HepG2 (cell line): ENCODE measurements at regions not wholly inside any gene's neighbourhood (a gene's known extent, or its start where the extent isn't known, plus 50 kb on each side); places are given as distances from the start of the nearest gene placed in this dataset.
A peak's percentile ranks its signal among the peaks of the same experiment; 100 is the strongest.

Experiments
- ATAC-seq: fragments of 200-7000 bp; cut with Tn5 transposase; 3 replicates; pipeline ENCODE4 v1.9.1; 2020; ENCODE audit warnings: mild to moderate bottlenecking, moderate library complexity
- BruUV-seq: library from RNA; stranded (reverse); fragments of 400-500 nt; replicated peaks from 2 replicates; lab custom pipeline; 2021; lab: Mats Ljungman, UMichigan
- CTCF ChIA-PET: fragments of 300-600 bp; formaldehyde crosslinking; extraction: SDS; loops from one replicate; lab custom pipeline; 2021; ENCODE audit warnings: low total read pairs, inconsistent platforms, low intra/inter-chr PET ratio; lab: Yijun Ruan, JAX
- POLR2A ChIA-PET: fragments of 350-600 bp; sonication (Branson Sonifier 250); formaldehyde crosslinking; loops from one replicate; lab custom pipeline; 2020; ENCODE audit warnings: antibody characterized with exemption, inconsistent platforms; lab: Yijun Ruan, JAX
- DNase-seq: peaks from one replicate; pipeline ENCODE4 v3.0.0-alpha.2; 2015; ENCODE audit warnings: low spot score
- FAIRE-seq: peaks from 3 replicates; lab custom pipeline; 2011; peaks lifted over from hg19 to GRCh38; lab: Jason Lieb, UNC
- H2AFZ ChIP-seq: one replicate; pipeline ENCODE4 v1.6.1; 2011; ENCODE audit warnings: low read length, inconsistent platforms
- H3K27ac ChIP-seq: fragments of 300-600 bp; 3 replicates; pipeline ENCODE4 v1.8.0; 2011; ENCODE audit warnings: mixed run types, mild to moderate bottlenecking, mixed read lengths, low read length, inconsistent platforms; ENCODE audit not compliant: insufficient read depth; ENCODE audit errors: extremely low read length
- H3K27me3 ChIP-seq, 2 experiments: fragments of 200-600 bp in 1 of 2; 2 replicates in 1 of 2; 3 replicates in 1 of 2; pipeline versions ENCODE4 v1.6.0 to v1.8.0; 2011; ENCODE audit warnings: low read length in 2 of 2, mild to moderate bottlenecking in 2 of 2, moderate library complexity in 2 of 2, inconsistent platforms in 1 of 2; ENCODE audit not compliant: insufficient read depth in 2 of 2, control insufficient read depth in 1 of 2
- H3K36me3 ChIP-seq, 2 experiments: fragments of 200-600 bp in 1 of 2; replicated peaks in 1 of 2; 2 replicates in 1 of 2; 3 replicates in 1 of 2; pipeline versions ENCODE4 v1.5.1 to v1.8.0; 2011; ENCODE audit warnings: low read length in 2 of 2, inconsistent platforms in 1 of 2; ENCODE audit not compliant: insufficient read depth in 2 of 2, control insufficient read depth in 1 of 2
- H3K4me1 ChIP-seq: 2 replicates; pipeline ENCODE4 v1.5.1; 2012; ENCODE audit warnings: low read length, inconsistent platforms; ENCODE audit not compliant: insufficient read depth
- H3K4me2 ChIP-seq: 2 replicates; pipeline ENCODE4 v1.6.0; 2011; ENCODE audit warnings: low read depth, low read length, inconsistent platforms
- H3K4me3 ChIP-seq, 3 experiments: fragments of 200-600 bp in 1 of 3; sonication (generic), shearing (Covaris generic) in 1 of 3; replicated peaks in 1 of 3; 2 replicates each; pipeline ENCODE4 v1.5.1; 2011 to 2016; ENCODE audit warnings: low read length in 3 of 3, inconsistent platforms in 2 of 3, low read depth in 2 of 3, mild to moderate bottlenecking in 2 of 3, control low read depth in 1 of 3, mixed read lengths in 1 of 3; ENCODE audit not compliant: insufficient read depth in 1 of 3
- H3K79me2 ChIP-seq: one replicate; pipeline ENCODE4 v1.6.1; 2011; ENCODE audit warnings: low read length, inconsistent platforms; ENCODE audit not compliant: insufficient read depth
- H3K9ac ChIP-seq: 2 replicates; pipeline ENCODE4 v1.6.0; 2011; ENCODE audit warnings: mild to moderate bottlenecking, low read depth, low read length, inconsistent platforms; ENCODE audit not compliant: insufficient read depth
- H3K9me3 ChIP-seq: 2 replicates; pipeline ENCODE4 v1.5.1; 2012; ENCODE audit warnings: mild to moderate bottlenecking, low read length
- H4K20me1 ChIP-seq: 2 replicates; pipeline ENCODE4 v1.6.0; 2011; ENCODE audit warnings: inconsistent platforms, mild to moderate bottlenecking, low read length, moderate library complexity; ENCODE audit not compliant: insufficient read depth
- CHCHD3 ChIP-seq: sonication (generic); formaldehyde crosslinking; IDR thresholded peaks from 2 replicates; pipeline ENCODE4 v1.8.0; 2022; ENCODE audit warnings: mild to moderate bottlenecking, missing genetic modification reagents, moderate library complexity
- MAF1 ChIP-seq: sonication (generic); formaldehyde crosslinking; IDR thresholded peaks from 2 replicates; pipeline ENCODE4 v1.5.0; 2020; ENCODE audit warnings: missing genetic modification reagents, borderline replicate concordance
- MTA1 ChIP-seq: sonication (generic); formaldehyde crosslinking; IDR thresholded peaks from 2 replicates; pipeline ENCODE4 v1.4.0; 2020; ENCODE audit warnings: missing genetic modification reagents, mild to moderate bottlenecking, borderline replicate concordance
- NFYB ChIP-seq: sonication (generic); formaldehyde crosslinking; IDR thresholded peaks from 2 replicates; pipeline ENCODE4 v1.4.0; 2020; ENCODE audit warnings: missing genetic modification reagents
- NONO ChIP-seq, 2 experiments: fragments of 450-650 bp in 1 of 2; sonication (generic) in 1 of 2; formaldehyde crosslinking in 1 of 2; IDR thresholded peaks in 1 of 2; conservative IDR thresholded peaks in 1 of 2; 2 replicates each; pipeline versions ENCODE4 v1.6.1 to v1.8.0; 2017 to 2022; ENCODE audit warnings: mild to moderate bottlenecking in 1 of 2, missing genetic modification reagents in 1 of 2, moderate library complexity in 1 of 2
- RORA ChIP-seq: sonication (generic); formaldehyde crosslinking; IDR thresholded peaks from 2 replicates; pipeline ENCODE4 v1.5.0; 2020; ENCODE audit warnings: mild to moderate bottlenecking, missing genetic modification reagents, moderate library complexity
- ZFX ChIP-seq: sonication (generic); formaldehyde crosslinking; IDR thresholded peaks from 2 replicates; pipeline ENCODE4 v1.4.0; 2020; ENCODE audit warnings: mild to moderate bottlenecking, low read depth, missing genetic modification reagents, moderate library complexity
- ZNF121 ChIP-seq: sonication (generic); formaldehyde crosslinking; IDR thresholded peaks from 2 replicates; pipeline ENCODE4 v1.5.0; 2020; ENCODE audit warnings: mild to moderate bottlenecking, missing genetic modification reagents
- ZNF225 ChIP-seq: sonication (generic); formaldehyde crosslinking; IDR thresholded peaks from 2 replicates; pipeline ENCODE4 v1.4.0; 2020; ENCODE audit warnings: mild to moderate bottlenecking, missing genetic modification reagents
- ZNF558 ChIP-seq: sonication (generic); formaldehyde crosslinking; IDR thresholded peaks from 2 replicates; pipeline ENCODE4 v1.9.0; 2022; ENCODE audit warnings: mild to moderate bottlenecking, missing genetic modification reagents, borderline replicate concordance
- ZNF567 ChIP-seq: sonication (generic); formaldehyde crosslinking; IDR thresholded peaks from 2 replicates; pipeline ENCODE4 v1.8.1; 2023; ENCODE audit warnings: mild to moderate bottlenecking, missing genetic modification reagents, borderline replicate concordance
- ZNF737 ChIP-seq: sonication (generic); formaldehyde crosslinking; IDR thresholded peaks from 2 replicates; pipeline ENCODE4 v1.5.0; 2020; ENCODE audit warnings: missing genetic modification reagents, mild to moderate bottlenecking, borderline replicate concordance
- ZNF891 ChIP-seq: sonication (generic); formaldehyde crosslinking; IDR thresholded peaks from 2 replicates; pipeline ENCODE4 v1.5.0; 2020; ENCODE audit warnings: mild to moderate bottlenecking, missing genetic modification reagents
- WGBS: methylation state at CpG from one replicate; pipeline ENCODE4 v1.1.6; 2017; ENCODE audit warnings: low lambda C conversion rate; 5-methylcytosine and 5-hydroxymethylcytosine counted together
- in situ Hi-C: cut with HindIII; loops from 2 replicates; pipeline ENCODE4 v1.10.0; 2017; ENCODE audit warnings: low pct_unique_long_range_greater_than_20kb; ENCODE audit not compliant: extremely low pct_ligation_motif_present
- intact Hi-C: fragments of 100-400 bp; cut with micrococcal nuclease; formaldehyde crosslinking; loops from one replicate; pipeline ENCODE4 v1.10.0; 2022; ENCODE audit not compliant: unreplicated experiment
- TF ChIP-seq, protein P1 (sequence below): sonication (generic); formaldehyde crosslinking; IDR thresholded peaks from 2 replicates; pipeline ENCODE4 v1.4.0; 2020; ENCODE audit warnings: missing genetic modification reagents
- TF ChIP-seq, protein P2 (sequence below): sonication (generic); formaldehyde crosslinking; IDR thresholded peaks from 2 replicates; pipeline ENCODE4 v1.5.0; 2020; ENCODE audit warnings: missing genetic modification reagents, mild to moderate bottlenecking, borderline replicate concordance

DNA sequence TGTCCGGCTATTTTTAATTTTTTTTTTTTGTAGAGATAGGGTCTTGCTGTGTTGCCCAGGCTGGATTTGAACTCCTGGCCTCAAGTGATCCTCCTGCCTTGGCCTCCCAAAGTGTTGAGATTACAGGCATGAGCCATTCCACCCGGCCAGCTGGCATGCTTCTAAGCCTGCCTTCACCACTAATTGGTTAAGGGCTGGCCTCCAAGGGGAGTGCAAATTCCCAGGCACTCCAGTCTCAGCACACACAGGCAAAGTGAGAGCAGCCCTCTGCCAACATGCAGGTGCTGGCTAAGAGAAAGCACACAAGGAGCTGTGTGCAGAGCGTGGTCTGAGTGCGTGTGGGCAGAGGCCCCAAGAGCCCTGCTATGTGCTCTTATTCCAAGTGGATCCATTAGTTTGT lies 149.8 kb upstream of the HS3ST2 start:
- no peaks in the 10 kb centered on the region for H3K36me3 ChIP-seq
- no peaks in the 10 kb centered on the region for H3K9me3 ChIP-seq
- ChIA-PET CTCF (no interaction called here), POLR2A (no interaction called here)
- in situ Hi-C loops (no loop called here), intact Hi-C loops (no loop called here)
- WGBS = 16% methylated on average over 4 of the region's 4 CpGs
- H3K4me3 ChIP-seq = no peak overlapping the region
- no peaks in the 10 kb centered on the region for H3K79me2 ChIP-seq
- DNase-seq (no peak), FAIRE-seq (no peak), ATAC-seq (no peak)
- H4K20me1 ChIP-seq = no peaks in the 10 kb centered on the region
- H3K9ac ChIP-seq = no peak overlapping the region
- BruUV-seq = no TSS peak
- H2AFZ ChIP-seq = no peak overlapping the region
- no peak overlapping the region for H3K27ac ChIP-seq
- H3K4me1 ChIP-seq = no peaks in the 10 kb centered on the region
- H3K27me3 ChIP-seq = peaks cover 3 to 60% of the 10 kb centered on the region in 2 experiments; a peak in 4 of 5 replicates
- H3K4me2 ChIP-seq = no peak overlapping the region
- TF ChIP-seq, protein P1, sequence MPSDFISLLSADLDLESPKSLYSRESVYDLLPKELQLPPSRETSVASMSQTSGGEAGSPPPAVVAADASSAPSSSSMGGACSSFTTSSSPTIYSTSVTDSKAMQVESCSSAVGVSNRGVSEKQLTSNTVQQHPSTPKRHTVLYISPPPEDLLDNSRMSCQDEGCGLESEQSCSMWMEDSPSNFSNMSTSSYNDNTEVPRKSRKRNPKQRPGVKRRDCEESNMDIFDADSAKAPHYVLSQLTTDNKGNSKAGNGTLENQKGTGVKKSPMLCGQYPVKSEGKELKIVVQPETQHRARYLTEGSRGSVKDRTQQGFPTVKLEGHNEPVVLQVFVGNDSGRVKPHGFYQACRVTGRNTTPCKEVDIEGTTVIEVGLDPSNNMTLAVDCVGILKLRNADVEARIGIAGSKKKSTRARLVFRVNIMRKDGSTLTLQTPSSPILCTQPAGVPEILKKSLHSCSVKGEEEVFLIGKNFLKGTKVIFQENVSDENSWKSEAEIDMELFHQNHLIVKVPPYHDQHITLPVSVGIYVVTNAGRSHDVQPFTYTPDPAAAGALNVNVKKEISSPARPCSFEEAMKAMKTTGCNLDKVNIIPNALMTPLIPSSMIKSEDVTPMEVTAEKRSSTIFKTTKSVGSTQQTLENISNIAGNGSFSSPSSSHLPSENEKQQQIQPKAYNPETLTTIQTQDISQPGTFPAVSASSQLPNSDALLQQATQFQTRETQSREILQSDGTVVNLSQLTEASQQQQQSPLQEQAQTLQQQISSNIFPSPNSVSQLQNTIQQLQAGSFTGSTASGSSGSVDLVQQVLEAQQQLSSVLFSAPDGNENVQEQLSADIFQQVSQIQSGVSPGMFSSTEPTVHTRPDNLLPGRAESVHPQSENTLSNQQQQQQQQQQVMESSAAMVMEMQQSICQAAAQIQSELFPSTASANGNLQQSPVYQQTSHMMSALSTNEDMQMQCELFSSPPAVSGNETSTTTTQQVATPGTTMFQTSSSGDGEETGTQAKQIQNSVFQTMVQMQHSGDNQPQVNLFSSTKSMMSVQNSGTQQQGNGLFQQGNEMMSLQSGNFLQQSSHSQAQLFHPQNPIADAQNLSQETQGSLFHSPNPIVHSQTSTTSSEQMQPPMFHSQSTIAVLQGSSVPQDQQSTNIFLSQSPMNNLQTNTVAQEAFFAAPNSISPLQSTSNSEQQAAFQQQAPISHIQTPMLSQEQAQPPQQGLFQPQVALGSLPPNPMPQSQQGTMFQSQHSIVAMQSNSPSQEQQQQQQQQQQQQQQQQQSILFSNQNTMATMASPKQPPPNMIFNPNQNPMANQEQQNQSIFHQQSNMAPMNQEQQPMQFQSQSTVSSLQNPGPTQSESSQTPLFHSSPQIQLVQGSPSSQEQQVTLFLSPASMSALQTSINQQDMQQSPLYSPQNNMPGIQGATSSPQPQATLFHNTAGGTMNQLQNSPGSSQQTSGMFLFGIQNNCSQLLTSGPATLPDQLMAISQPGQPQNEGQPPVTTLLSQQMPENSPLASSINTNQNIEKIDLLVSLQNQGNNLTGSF (CRISPR knock-in tag) = 0 out of 2 replicates have a peak, but pooled peaks have one; percentile 29
- 0 out of 2 replicates have a peak, but pooled peaks have one; percentile 36 for TF ChIP-seq ZNF558 (CRISPR knock-in tag)
- peak; percentile 53; the same call in 1 of the 2 replicates for TF ChIP-seq ZNF567 (CRISPR knock-in tag)
- TF ChIP-seq MAF1 (CRISPR knock-in tag) = no peak
- no peak for TF ChIP-seq RORA (CRISPR knock-in tag)
- TF ChIP-seq ZFX (CRISPR knock-in tag) = 0 out of 2 replicates have a peak, but pooled peaks have one; percentile 11
- 0 out of 2 replicates have a peak, but pooled peaks have one; percentile 66 for TF ChIP-seq ZNF225 (CRISPR knock-in tag)
- peak; percentile 38; the same call in 1 of the 2 replicates for TF ChIP-seq ZNF891 (CRISPR knock-in tag)
- peak; percentile 45; the same call in 1 of the 2 replicates for TF ChIP-seq ZNF737 (CRISPR knock-in tag)
- TF ChIP-seq CHCHD3 (CRISPR knock-in tag) = 0 out of 2 replicates have a peak, but pooled peaks have one; percentile 26
- TF ChIP-seq NONO (IDR thresholded peaks at IDR 0.05) = no peak
- TF ChIP-seq NONO (CRISPR knock-in tag; conservative IDR thresholded peaks at IDR 0.05) = no peak
- peak; percentile 45; the same call in 1 of the 2 replicates for TF ChIP-seq ZNF121 (CRISPR knock-in tag)
- TF ChIP-seq, protein P2, sequence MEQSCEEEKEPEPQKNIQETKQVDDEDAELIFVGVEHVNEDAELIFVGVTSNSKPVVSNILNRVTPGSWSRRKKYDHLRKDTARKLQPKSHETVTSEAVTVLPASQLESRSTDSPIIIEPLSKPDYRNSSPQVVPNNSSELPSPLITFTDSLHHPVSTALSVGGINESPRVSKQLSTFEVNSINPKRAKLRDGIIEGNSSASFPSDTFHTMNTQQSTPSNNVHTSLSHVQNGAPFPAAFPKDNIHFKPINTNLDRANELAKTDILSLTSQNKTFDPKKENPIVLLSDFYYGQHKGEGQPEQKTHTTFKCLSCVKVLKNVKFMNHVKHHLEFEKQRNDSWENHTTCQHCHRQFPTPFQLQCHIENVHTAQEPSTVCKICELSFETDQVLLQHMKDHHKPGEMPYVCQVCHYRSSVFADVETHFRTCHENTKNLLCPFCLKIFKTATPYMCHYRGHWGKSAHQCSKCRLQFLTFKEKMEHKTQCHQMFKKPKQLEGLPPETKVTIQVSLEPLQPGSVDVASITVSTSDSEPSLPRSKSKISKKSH = 0 out of 2 replicates have a peak, but pooled peaks have one; percentile 16
- no peak for TF ChIP-seq MTA1 (CRISPR knock-in tag)
- no peak for TF ChIP-seq NFYB (CRISPR knock-in tag)
